ENCODE measurements at regions not wholly inside any gene's neighbourhood (a gene's known extent, or its start where the extent isn't known, plus 50 kb on each side); places are given as distances from the start of the nearest gene placed in this dataset.
"Not testable (repeated sequence)": the region's sequence is repeated elsewhere in the genome, so short reads cannot be mapped to it uniquely, and the experiment has no call there.

- no peak for TF ChIP-seq CTCF (conservative IDR thresholded peaks at IDR 0.05; ENCODE audit: low read depth, low read length)
- H3K4me3 ChIP-seq (ENCODE audit: low read length) = no peak overlapping the region
- DNase-seq (ENCODE audit: low read depth) = no peak
These were observed 125.1 kb upstream of the RREB1 start for GRCh38 chr6:6982663-6983062.

GRCh38 chr6:6984585-6985366 is 123.0 kb upstream of the RREB1 start:
- no peak for DNase-seq (ENCODE audit: low read depth)
- no peak for TF ChIP-seq CTCF (conservative IDR thresholded peaks at IDR 0.05; ENCODE audit: low read depth, low read length)
- H3K4me3 ChIP-seq (ENCODE audit: low read length) = no peak overlapping the region

- no peak overlapping the region for H3K4me3 ChIP-seq (ENCODE audit: low read length)
- no peak for TF ChIP-seq CTCF (conservative IDR thresholded peaks at IDR 0.05; ENCODE audit: low read depth, low read length)
- no peak for DNase-seq (ENCODE audit: low read depth)
These were observed 121.4 kb upstream of the RREB1 start for GRCh38 chr6:6986344-6986743.

- no peak overlapping the region for H3K4me3 ChIP-seq (ENCODE audit: low read length)
- no peak for DNase-seq (ENCODE audit: low read depth)
- no peak for TF ChIP-seq CTCF (conservative IDR thresholded peaks at IDR 0.05; ENCODE audit: low read depth, low read length)
These were observed 120.0 kb upstream of the RREB1 start for GRCh38 chr6:6987749-6988148.

GRCh38 chr6:6990059-6990458 is 117.7 kb upstream of the RREB1 start:
- H3K4me3 ChIP-seq (ENCODE audit: low read length); DNase-seq (ENCODE audit: low read depth): not testable (repeated sequence)

GRCh38 chr6:6993503-6994237 is 114.1 kb upstream of the RREB1 start:
- H3K4me3 ChIP-seq (ENCODE audit: low read length) = no peak overlapping the region
- no peak for DNase-seq (ENCODE audit: low read depth)
- TF ChIP-seq CTCF (conservative IDR thresholded peaks at IDR 0.05; ENCODE audit: low read depth, low read length) = no peak

- TF ChIP-seq CTCF (conservative IDR thresholded peaks at IDR 0.05; ENCODE audit: low read depth, low read length) = no peak
- DNase-seq (ENCODE audit: low read depth) = no peak
- H3K4me3 ChIP-seq (ENCODE audit: low read length) = no peak overlapping the region
These were observed 113.0 kb upstream of the RREB1 start for GRCh38 chr6:6994796-6995195.
